Trophoblast cell (in vitro differentiated cells and primary cell): ENCODE measurements at regions not wholly inside any gene's neighbourhood (a gene's known extent, or its start where the extent isn't known, plus 50 kb on each side); places are given as distances from the start of the nearest gene placed in this dataset.

ENCODE experiments used
- DNase-seq, 2 donors: peaks; one replicate each; pipeline ENCODE4 v3.0.0-alpha.2; 2016
- H2AFZ ChIP-seq: 2 replicates; pipeline ENCODE4 v1.6.1; 2013; ENCODE audit warnings: low read length, moderate library complexity, mild to moderate bottlenecking; ENCODE audit not compliant: insufficient read depth, poor library complexity
- H2AK5ac ChIP-seq: 2 replicates; pipeline ENCODE4 v1.6.1; 2013; ENCODE audit warnings: mild to moderate bottlenecking, low read length
- H2BK120ac ChIP-seq: 2 replicates; pipeline ENCODE4 v1.6.1; 2013; ENCODE audit warnings: low read length, mild to moderate bottlenecking, moderate library complexity; ENCODE audit not compliant: insufficient read depth, poor library complexity
- H2BK12ac ChIP-seq: 2 replicates; pipeline ENCODE4 v1.6.1; 2013; ENCODE audit warnings: mild to moderate bottlenecking, low read length, moderate library complexity
- H2BK5ac ChIP-seq: 2 replicates; pipeline ENCODE4 v1.6.1; 2013; ENCODE audit warnings: low read length, low read depth, moderate library complexity, mild to moderate bottlenecking; ENCODE audit not compliant: poor library complexity
- H3K14ac ChIP-seq: 2 replicates; pipeline ENCODE4 v1.6.1; 2013; ENCODE audit warnings: mild to moderate bottlenecking, low read length
- H3K18ac ChIP-seq: 2 replicates; pipeline ENCODE4 v1.6.1; 2013; ENCODE audit warnings: mild to moderate bottlenecking, low read length
- H3K23ac ChIP-seq: 2 replicates; pipeline ENCODE4 v1.6.1; 2013; ENCODE audit warnings: low read length
- H3K27ac ChIP-seq: 2 replicates; pipeline ENCODE4 v1.5.1; 2013; ENCODE audit warnings: low read depth, mild to moderate bottlenecking, inconsistent platforms, low read length, moderate library complexity
- H3K27me3 ChIP-seq: 2 replicates; pipeline ENCODE4 v1.6.1; 2013; ENCODE audit warnings: inconsistent platforms, mild to moderate bottlenecking, low read length, moderate library complexity; ENCODE audit not compliant: insufficient read depth
- H3K36me3 ChIP-seq, 2 experiments: 1 replicate in 1 of 2; 2 replicates in 1 of 2; pipeline ENCODE4 v1.6.1; 2013; ENCODE audit warnings: low read length in 2 of 2, mild to moderate bottlenecking in 2 of 2, moderate library complexity in 1 of 2; ENCODE audit not compliant: insufficient read depth in 2 of 2, control insufficient read depth in 1 of 2
- H3K4ac ChIP-seq: 2 replicates; pipeline ENCODE4 v1.6.1; 2013; ENCODE audit warnings: low read depth, mild to moderate bottlenecking, low read length, moderate library complexity
- H3K4me1 ChIP-seq, 2 experiments: 1 replicate in 1 of 2; 2 replicates in 1 of 2; pipeline ENCODE4 v1.6.1; 2013; ENCODE audit warnings: low read length in 2 of 2, mild to moderate bottlenecking in 2 of 2, moderate library complexity in 1 of 2; ENCODE audit not compliant: insufficient read depth in 2 of 2, control insufficient read depth in 1 of 2
- H3K4me2 ChIP-seq: 2 replicates; pipeline ENCODE4 v1.6.1; 2013; ENCODE audit warnings: inconsistent platforms, mild to moderate bottlenecking, low read length, moderate library complexity
- H3K4me3 ChIP-seq: 2 replicates; pipeline ENCODE4 v1.5.1; 2013; ENCODE audit warnings: mild to moderate bottlenecking, low read depth, low read length, inconsistent platforms
- H3K79me1 ChIP-seq: one replicate; pipeline ENCODE4 v1.6.1; 2013; ENCODE audit warnings: low read length
- H3K79me2 ChIP-seq: 2 replicates; pipeline ENCODE4 v1.6.1; 2013; ENCODE audit warnings: low read length, mild to moderate bottlenecking; ENCODE audit not compliant: control insufficient read depth, insufficient read depth, poor library complexity
- H3K9ac ChIP-seq: 2 replicates; pipeline ENCODE4 v1.6.1; 2013; ENCODE audit warnings: mild to moderate bottlenecking, low read length
- H3K9me3 ChIP-seq: 2 replicates; pipeline ENCODE4 v1.6.1; 2013; ENCODE audit warnings: low read depth, mild to moderate bottlenecking, control low read depth, inconsistent platforms, low read length; ENCODE audit not compliant: insufficient read depth
- H4K12ac ChIP-seq: 2 replicates; pipeline ENCODE4 v1.6.1; 2013; ENCODE audit warnings: low read depth, mild to moderate bottlenecking, low read length, moderate library complexity
- H4K8ac ChIP-seq: 2 replicates; pipeline ENCODE4 v1.6.1; 2013; ENCODE audit warnings: low read depth, mild to moderate bottlenecking, low read length, moderate library complexity
- H4K91ac ChIP-seq: one replicate; pipeline ENCODE4 v1.6.1; 2013; ENCODE audit warnings: low read depth, mild to moderate bottlenecking, low read length, moderate library complexity
- WGBS: extraction: QIAGEN DNeasy Blood & Tissue Kit; methylation state at CpG from one replicate; pipeline ENCODE4 v1.1.7; 2013; ENCODE audit warnings: missing lambda C conversion rate; ENCODE audit not compliant: insufficient read length, insufficient coverage; ENCODE audit errors: extremely low coverage; 5-methylcytosine and 5-hydroxymethylcytosine counted together

- WGBS: no CpG with 5 or more reads among the region's 2 CpGs
- Histone ChIP-seq H3K18ac (no peak overlapping the region), H3K4ac (no peak overlapping the region), H3K79me1 (no peaks in the 10 kb centered on the region), H2BK5ac (no peak overlapping the region), H2BK12ac (no peak overlapping the region), H3K27ac (no peak overlapping the region), H4K12ac (no peak overlapping the region), H3K9ac (no peak overlapping the region), H3K4me3 (no peak overlapping the region), H3K27me3 (no peaks in the 10 kb centered on the region), H3K79me2 (no peaks in the 10 kb centered on the region), H3K23ac (no peak overlapping the region), H3K4me1 (no peaks in the 10 kb centered on the region), H3K9me3 (no peaks in the 10 kb centered on the region), H2AK5ac (no peak overlapping the region), H3K36me3 (no peaks in the 10 kb centered on the region), H2BK120ac (no peak overlapping the region), H3K4me2 (no peak overlapping the region), H3K14ac (no peak overlapping the region), H4K8ac (no peak overlapping the region), H4K91ac (no peak overlapping the region), H2AFZ (no peak overlapping the region)
- no peak for DNase-seq
Observed at GRCh38 chr20:54856202-54856601, 380.8 kb downstream of the DOK5 start.

GRCh38 chr20:54849741-54850140 is 374.3 kb downstream of the DOK5 start:
- DNase-seq: no peak
- no peaks in the 10 kb centered on the region for H3K27me3 ChIP-seq
- H2BK120ac ChIP-seq: no peak overlapping the region
- H3K4ac ChIP-seq: no peak overlapping the region
- no peak overlapping the region for H4K91ac ChIP-seq
- no peak overlapping the region for H4K12ac ChIP-seq
- no peak overlapping the region for H3K9ac ChIP-seq
- no peak overlapping the region for H2BK5ac ChIP-seq
- no peak overlapping the region for H3K4me2 ChIP-seq
- no peak overlapping the region for H3K18ac ChIP-seq
- no peak overlapping the region for H3K27ac ChIP-seq
- H3K23ac ChIP-seq: no peak overlapping the region
- no peak overlapping the region for H2AFZ ChIP-seq
- no peaks in the 10 kb centered on the region for H3K36me3 ChIP-seq
- no peak overlapping the region for H2AK5ac ChIP-seq
- H3K14ac ChIP-seq: no peak overlapping the region
- H2BK12ac ChIP-seq: no peak overlapping the region
- H3K79me1 ChIP-seq: no peaks in the 10 kb centered on the region
- H4K8ac ChIP-seq: no peak overlapping the region
- no CpG with 5 or more reads among the region's 3 CpGs for WGBS
- no peaks in the 10 kb centered on the region for H3K79me2 ChIP-seq
- H3K4me1 ChIP-seq: no peaks in the 10 kb centered on the region
- no peak overlapping the region for H3K4me3 ChIP-seq
- no peaks in the 10 kb centered on the region for H3K9me3 ChIP-seq

GRCh38 chr20:54848984-54849538 is 373.7 kb downstream of the DOK5 start:
- H2BK120ac ChIP-seq: no peak overlapping the region
- no peak overlapping the region for H3K18ac ChIP-seq
- no peak overlapping the region for H3K4me3 ChIP-seq
- no peaks in the 10 kb centered on the region for H3K79me2 ChIP-seq
- H3K23ac ChIP-seq: no peak overlapping the region
- H2AK5ac ChIP-seq: no peak overlapping the region
- H3K27me3 ChIP-seq: no peaks in the 10 kb centered on the region
- H4K8ac ChIP-seq: no peak overlapping the region
- H4K12ac ChIP-seq: no peak overlapping the region
- no peak overlapping the region for H3K4me2 ChIP-seq
- no CpG with 5 or more reads among the region's 2 CpGs for WGBS
- no peak overlapping the region for H2AFZ ChIP-seq
- H2BK12ac ChIP-seq: no peak overlapping the region
- no peaks in the 10 kb centered on the region for H3K9me3 ChIP-seq
- H3K9ac ChIP-seq: no peak overlapping the region
- no peak overlapping the region for H3K27ac ChIP-seq
- no peak overlapping the region for H3K4ac ChIP-seq
- DNase-seq: no peak
- H3K14ac ChIP-seq: no peak overlapping the region
- H4K91ac ChIP-seq: no peak overlapping the region
- no peaks in the 10 kb centered on the region for H3K36me3 ChIP-seq
- H3K79me1 ChIP-seq: no peaks in the 10 kb centered on the region
- no peaks in the 10 kb centered on the region for H3K4me1 ChIP-seq
- no peak overlapping the region for H2BK5ac ChIP-seq

- no peak overlapping the region for H2BK12ac ChIP-seq
- no peaks in the 10 kb centered on the region for H3K27me3 ChIP-seq
- no peak overlapping the region for H3K4me2 ChIP-seq
- no peak overlapping the region for H2BK120ac ChIP-seq
- no peak overlapping the region for H4K8ac ChIP-seq
- no peaks in the 10 kb centered on the region for H3K36me3 ChIP-seq
- no peaks in the 10 kb centered on the region for H3K79me1 ChIP-seq
- no CpG with 5 or more reads among the region's 5 CpGs for WGBS
- H3K4me1 ChIP-seq: no peaks in the 10 kb centered on the region
- H3K14ac ChIP-seq: no peak overlapping the region
- DNase-seq: no peak
- H3K79me2 ChIP-seq: no peaks in the 10 kb centered on the region
- no peak overlapping the region for H3K27ac ChIP-seq
- no peak overlapping the region for H4K12ac ChIP-seq
- H3K23ac ChIP-seq: no peak overlapping the region
- H3K4me3 ChIP-seq: no peak overlapping the region
- no peak overlapping the region for H4K91ac ChIP-seq
- H2AFZ ChIP-seq: no peak overlapping the region
- no peak overlapping the region for H3K18ac ChIP-seq
- no peak overlapping the region for H3K9ac ChIP-seq
- no peak overlapping the region for H2BK5ac ChIP-seq
- H2AK5ac ChIP-seq: no peak overlapping the region
- no peaks in the 10 kb centered on the region for H3K9me3 ChIP-seq
- H3K4ac ChIP-seq: no peak overlapping the region
Observed at GRCh38 chr20:54848262-54848661, 372.9 kb downstream of the DOK5 start.
